GM11168 (cell line): ENCODE measurements at regions not wholly inside any gene's neighbourhood (a gene's known extent, or its start where the extent isn't known, plus 50 kb on each side); places are given as distances from the start of the nearest gene placed in this dataset.

Source experiments
- in situ Hi-C: fragments of 300-500 bp; cut with MboI; formaldehyde crosslinking; loops from one replicate; pipeline ENCODE4 v1.12.0; 2022; ENCODE audit warnings: low sequenced_read_pairs; ENCODE audit not compliant: unreplicated experiment

- in situ Hi-C loops: no loop called here
Measured at GRCh38 chr18:1968801-1969498, 602.4 kb downstream of the METTL4 start.

GRCh38 chr18:1976484-1976883, 594.8 kb downstream of the METTL4 start:
- in situ Hi-C loops: no loop called here

- in situ Hi-C loops: no loop called here
Measured at GRCh38 chr18:1982056-1982455, 589.2 kb downstream of the METTL4 start.

DNA sequence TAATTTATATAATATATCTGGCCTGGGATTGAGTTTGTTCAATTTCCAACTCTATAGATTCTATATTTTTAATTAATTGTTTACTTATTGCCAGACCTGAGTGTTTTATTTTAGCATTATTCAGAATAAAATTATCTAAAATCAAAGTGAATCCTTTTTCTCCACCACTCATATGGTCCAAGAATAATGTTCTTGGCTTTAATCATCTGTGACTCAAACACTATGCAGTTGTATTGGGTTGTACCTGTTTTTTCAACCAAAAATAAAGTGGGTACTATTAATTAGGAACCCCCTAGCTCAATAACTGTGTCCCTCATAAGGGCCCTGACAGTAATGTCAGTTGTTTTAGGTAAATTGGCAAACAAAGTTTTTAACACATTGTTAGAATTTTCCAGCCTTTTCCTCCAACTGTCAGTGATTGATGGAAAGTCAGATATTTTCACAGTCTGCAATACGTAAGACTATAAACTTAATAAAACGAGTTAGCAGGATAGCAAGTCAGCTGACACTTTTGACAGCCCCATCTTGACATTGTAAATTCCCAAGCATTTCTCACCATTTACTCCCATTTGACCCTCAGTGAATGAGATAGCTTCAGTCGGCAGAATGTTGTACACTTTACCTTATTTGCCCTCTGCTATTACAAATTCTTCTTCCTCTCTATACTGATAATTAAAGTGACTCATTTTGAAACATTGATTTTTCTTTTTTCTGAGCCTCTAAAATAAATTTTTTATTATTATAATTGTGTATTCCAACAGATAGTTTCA, 587.4 kb downstream of the METTL4 start:
- in situ Hi-C loops: no loop called here

GRCh38 chr18:1993866-1994265, 577.4 kb downstream of the METTL4 start:
- in situ Hi-C loops: no loop called here

DNA sequence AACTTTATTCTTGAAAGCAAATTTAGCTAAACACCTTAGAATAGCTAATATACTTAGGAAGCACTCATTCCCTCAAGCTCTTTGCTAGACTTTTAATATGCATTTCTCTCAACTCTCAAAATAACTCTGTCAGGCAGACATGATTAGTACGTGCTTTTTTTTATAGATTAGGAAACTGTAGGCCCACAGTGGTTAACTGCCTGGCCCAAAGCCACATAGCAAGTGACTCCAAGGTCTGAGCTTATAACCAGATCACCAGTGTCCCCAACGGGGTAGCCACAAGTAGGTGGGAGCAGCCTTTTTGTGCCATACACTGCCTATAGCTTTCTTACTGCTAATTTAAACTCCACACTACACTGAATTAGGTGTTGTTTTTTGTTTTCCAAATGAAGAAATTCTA, 576.8 kb downstream of the METTL4 start:
- in situ Hi-C loops: no loop called here

DNA sequence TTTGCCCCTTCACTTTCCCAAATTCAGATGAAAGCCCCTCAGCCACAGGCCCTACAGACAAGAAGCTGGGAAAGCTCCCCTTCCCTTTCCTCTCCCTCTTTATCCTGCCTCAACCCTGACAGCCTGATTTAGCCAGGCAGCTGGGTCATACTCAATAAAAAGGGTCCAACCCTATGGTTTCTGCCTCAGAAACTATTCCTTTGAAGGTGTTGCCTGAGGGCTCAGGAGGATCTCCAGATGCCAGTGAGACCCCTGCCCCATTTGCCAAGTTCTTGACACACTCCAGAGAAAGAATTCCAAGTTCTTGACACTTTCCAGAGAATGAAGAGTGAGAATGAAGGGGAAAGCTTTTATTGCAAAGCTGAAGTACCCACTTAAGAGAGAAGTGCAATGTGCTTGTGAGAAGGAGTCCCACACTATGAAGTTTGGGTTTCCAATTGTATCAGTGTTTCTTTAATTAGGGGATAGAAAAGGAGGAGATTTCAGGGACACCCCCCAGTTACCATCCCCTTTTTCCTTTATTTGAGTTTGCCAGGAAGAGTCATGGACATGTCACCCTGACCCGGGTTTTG, 576.2 kb downstream of the METTL4 start:
- in situ Hi-C loops: no loop called here

DNA sequence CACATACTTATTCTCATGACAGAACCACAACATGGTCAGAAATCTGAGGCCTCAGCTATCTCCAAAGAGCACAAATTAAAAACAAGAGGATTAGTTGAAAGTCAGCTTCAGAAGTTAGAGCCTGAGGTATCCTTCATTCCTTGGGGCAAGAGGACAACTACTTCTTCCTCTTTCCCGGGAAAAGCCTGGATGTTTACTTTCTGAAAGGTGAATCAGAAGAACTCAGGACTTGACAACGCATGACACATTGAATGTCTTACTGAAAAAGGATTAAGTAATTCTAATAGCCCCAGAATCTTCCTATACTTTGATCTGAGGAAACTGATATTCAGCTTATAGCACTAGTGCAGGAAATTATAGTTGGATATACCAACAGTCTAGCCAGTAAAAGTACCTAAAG, 573.2 kb downstream of the METTL4 start:
- in situ Hi-C loops: no loop called here

- in situ Hi-C loops: no loop called here
Measured at GRCh38 chr18:1999387-1999786, 571.9 kb downstream of the METTL4 start.

GRCh38 chr18:2002151-2002550, 569.2 kb downstream of the METTL4 start:
- in situ Hi-C loops: no loop called here

GRCh38 chr18:2002604-2003003, 568.7 kb downstream of the METTL4 start:
- in situ Hi-C loops: no loop called here

DNA sequence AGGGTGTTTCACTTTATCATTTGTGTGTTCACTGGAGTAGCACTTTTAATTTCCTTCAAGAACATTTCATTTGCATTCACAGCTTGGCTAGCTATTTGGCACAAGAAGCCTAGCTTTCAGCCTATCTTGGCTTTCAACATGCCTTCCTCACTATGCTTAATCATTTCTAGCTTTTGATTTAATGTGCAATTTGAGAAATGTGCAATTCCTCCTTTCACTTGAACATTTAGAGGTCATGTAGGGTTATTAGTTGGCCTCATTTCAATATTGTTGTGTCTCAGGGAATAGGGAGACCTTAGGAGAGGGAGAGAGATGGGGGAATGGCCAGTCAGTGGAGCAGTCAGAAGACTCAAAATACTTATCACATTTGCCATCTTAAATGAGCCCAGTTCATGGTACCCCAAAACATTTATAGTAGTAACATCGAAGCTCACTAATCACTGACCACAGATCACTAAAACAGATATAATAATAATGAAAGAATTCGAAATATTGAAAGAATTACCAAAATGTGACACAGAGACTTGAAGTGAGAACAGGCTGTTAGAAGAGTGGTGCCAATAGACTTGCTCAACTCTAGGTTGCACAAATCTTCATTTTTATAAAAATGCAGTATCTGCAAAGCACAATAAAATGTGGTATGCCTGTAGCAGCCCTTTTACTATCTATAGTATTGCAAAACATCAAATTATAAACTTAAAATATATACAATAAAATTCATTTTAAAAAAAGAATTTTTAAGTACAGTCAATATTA, 561.2 kb downstream of the METTL4 start:
- in situ Hi-C loops: no loop called here

- in situ Hi-C loops: no loop called here
Measured at GRCh38 chr18:2027016-2027415, 544.3 kb downstream of the METTL4 start.

DNA sequence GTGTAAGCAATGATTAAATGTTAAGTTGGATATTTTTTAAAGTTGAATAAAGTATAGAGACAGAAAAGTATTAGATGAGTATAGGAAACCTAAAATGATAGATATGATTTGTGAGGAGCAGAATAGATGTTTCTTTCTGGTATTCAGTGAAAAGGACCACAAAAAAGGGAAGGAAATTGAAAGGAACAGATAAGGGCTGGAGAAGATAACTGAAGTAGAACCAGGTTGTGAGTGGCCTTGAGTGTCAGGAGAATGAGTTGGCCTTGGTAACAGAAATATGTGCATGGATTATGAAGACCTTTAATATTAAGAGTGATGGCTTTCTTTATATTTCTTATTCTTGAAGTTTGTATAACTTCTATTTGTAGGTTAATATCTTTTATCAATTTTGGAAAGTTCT, 543.5 kb downstream of the METTL4 start:
- in situ Hi-C loops: no loop called here

DNA sequence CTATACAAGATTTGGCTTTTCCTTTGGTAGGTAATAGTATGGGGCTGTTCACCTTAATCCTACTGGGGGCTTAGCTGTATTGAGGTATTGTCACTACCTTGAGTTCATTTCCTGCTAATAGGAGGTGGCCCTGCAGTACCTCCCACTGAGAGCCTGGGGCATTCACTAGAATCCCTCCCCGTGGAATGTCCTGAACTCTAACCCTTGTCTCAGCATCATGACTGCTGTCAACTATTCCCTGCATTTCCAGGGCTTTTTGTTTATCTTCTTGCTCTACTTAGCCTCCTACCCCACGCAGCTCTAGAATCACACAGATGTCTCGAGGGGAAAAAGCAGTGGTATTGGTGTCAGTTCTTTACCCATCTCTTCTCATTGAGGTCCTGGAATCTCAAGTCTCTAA, 542.3 kb downstream of the METTL4 start:
- in situ Hi-C loops: no loop called here

DNA sequence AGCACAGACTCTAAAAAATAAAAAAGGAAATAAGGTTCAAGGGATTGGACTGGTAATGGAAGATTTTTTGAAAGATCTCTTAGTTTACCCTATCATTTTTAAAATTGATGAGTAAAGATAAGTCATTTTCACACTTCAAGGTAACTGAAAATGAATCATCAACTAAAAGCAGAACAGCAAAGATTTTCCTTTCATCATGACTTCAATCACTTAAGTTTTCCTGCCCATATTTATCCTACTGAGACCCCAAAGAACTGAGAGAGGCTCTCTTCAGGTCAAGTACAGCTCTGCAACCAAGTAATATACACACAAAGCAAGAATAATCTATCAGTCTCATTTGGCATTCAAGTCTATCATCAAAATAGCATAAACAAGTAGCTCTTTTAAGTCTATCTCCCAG, 540.7 kb downstream of the METTL4 start:
- in situ Hi-C loops: no loop called here

GRCh38 chr18:2032036-2032435, 539.3 kb downstream of the METTL4 start:
- in situ Hi-C loops: no loop called here

DNA sequence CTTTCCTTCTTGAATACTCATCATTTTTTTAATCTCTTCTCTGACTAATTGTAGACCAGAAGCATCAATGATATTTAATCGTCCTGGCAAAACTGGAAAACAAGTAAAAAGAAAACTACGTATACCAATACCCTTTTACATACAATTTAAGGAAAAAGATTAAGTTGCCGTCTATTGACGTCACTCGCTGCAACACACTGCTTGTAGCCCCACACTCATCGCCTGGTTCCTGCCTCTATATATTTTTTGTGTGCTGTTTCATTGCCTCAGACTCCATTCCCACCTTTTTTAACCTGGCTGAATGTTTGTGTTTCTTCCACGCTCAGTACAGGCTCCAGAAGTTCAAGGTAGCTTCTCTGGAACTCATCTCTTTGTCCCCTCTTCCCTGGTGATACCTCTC, 536.2 kb downstream of the METTL4 start:
- in situ Hi-C loops: no loop called here

DNA sequence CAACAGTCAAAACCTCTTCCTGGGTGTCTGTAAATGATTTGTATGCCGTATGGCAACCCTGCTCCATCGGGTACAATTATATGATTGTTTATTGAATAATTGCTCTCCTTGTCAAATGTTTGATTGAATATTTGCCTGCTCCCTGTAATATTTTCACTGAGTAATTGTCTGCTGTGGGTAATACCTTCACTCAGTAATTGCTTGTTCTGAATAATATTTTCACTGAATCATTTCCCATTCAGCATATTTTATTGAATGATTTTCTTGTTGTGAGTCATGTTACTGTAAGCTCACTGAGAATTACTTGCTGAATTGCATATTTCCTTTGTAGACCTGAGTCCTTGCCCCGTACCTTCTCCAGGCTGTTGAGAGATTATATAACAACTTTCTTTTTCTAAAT, 535.2 kb downstream of the METTL4 start:
- in situ Hi-C loops: no loop called here

DNA sequence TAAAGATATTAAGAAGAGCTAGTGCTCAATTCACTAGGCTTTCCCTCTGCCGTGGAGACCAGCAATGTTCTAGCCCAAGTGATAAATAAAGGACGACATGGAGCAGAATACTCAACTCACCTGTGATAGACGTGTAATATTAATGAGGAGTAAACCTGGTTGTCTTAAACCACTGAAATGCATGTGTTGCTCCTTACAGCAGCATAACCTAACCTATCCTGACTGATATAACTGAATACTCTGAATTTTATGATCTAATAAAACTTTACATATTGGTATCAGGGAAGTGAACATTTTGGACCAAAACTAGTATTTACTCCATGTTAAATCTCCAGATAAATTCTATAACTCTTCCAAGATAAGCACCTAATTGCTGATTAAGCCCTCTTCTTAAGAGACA, 531.0 kb downstream of the METTL4 start:
- in situ Hi-C loops: no loop called here

DNA sequence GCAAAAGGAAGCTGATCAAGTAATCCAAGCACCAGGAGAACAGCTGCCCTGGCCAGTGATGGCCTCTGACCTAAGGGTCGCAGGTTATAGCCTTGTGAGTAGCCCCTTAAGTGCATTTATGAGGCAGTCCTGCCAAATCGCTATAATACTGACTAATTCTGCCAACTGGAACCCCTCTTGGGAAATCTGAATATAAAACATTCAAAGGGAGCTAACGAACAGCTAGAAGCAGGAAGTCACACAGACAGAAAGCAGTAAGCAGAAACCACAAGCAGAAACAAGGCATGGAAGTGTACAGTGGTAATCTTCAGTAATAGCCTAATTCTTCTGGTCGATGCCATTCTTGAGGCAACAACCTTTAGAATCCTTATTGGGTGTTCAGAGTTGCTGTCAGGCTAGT, 521.3 kb downstream of the METTL4 start:
- in situ Hi-C loops: no loop called here
